Ishikawa (cell line): ENCODE measurements at regions not wholly inside any gene's neighbourhood (a gene's known extent, or its start where the extent isn't known, plus 50 kb on each side); places are given as distances from the start of the nearest gene placed in this dataset.

Experiments used
- CEBPB ChIP-seq: IDR thresholded peaks from 2 replicates; pipeline ENCODE4 v1.6.1; 2012
- CREB1 ChIP-seq: IDR thresholded peaks from 2 replicates; pipeline ENCODE4 v1.6.1; 2012; ENCODE audit warnings: low read depth
- EGR1 ChIP-seq: IDR thresholded peaks from 2 replicates; pipeline ENCODE4 v1.6.1; 2012
- EP300 ChIP-seq: IDR thresholded peaks from 2 replicates; pipeline ENCODE4 v1.6.1; 2012; ENCODE audit warnings: borderline replicate concordance
- FOXM1 ChIP-seq: IDR thresholded peaks from 2 replicates; pipeline ENCODE4 v1.6.1; 2012; ENCODE audit warnings: low read depth, borderline replicate concordance
- NFIC ChIP-seq: IDR thresholded peaks from 2 replicates; pipeline ENCODE4 v1.6.1; 2012
- RAD21 ChIP-seq: IDR thresholded peaks from 2 replicates; pipeline ENCODE4 v1.6.1; 2012; ENCODE audit warnings: low read depth
- REST ChIP-seq: IDR thresholded peaks from 2 replicates; pipeline ENCODE4 v1.6.1; 2012; ENCODE audit warnings: low read depth, mild to moderate bottlenecking
- TAF1 ChIP-seq: IDR thresholded peaks from 2 replicates; pipeline ENCODE4 v1.6.1; 2012; ENCODE audit warnings: low read depth, mild to moderate bottlenecking
- TEAD4 ChIP-seq: IDR thresholded peaks from 2 replicates; pipeline ENCODE4 v1.6.1; 2012
- USF1 ChIP-seq: IDR thresholded peaks from 2 replicates; pipeline ENCODE4 v1.6.1; 2012
- YY1 ChIP-seq: IDR thresholded peaks from 2 replicates; pipeline ENCODE4 v1.6.1; 2012; ENCODE audit warnings: low read depth
- ZBTB7A ChIP-seq: IDR thresholded peaks from 2 replicates; pipeline ENCODE4 v1.6.1; 2012; ENCODE audit warnings: low read depth

DNA sequence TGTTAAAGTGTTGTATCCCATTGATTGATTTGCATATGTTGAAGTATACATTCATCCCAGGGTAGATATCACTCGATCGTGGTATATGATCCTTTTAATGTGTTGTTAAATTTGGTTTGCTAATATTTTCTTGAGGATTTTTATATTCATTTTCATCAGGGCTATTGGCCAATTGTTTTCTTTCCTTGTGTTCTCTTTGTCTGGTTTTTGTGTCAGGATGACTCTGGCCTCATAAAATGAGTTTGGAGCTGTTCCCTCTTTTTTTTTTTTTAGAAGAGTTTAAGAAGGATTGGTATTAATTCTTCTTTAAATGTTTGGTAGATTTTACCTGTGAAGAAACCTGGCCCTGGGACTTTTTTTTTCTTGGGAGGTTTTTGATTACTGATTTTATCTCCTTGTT, 303.5 kb upstream of the RTL1 start:
- TF ChIP-seq EGR1, result no peak
- no peak for TF ChIP-seq CREB1
- TF ChIP-seq YY1, result no peak
- TF ChIP-seq RAD21, result no peak
- TF ChIP-seq TEAD4, result no peak
- no peak for TF ChIP-seq USF1
- no peak for TF ChIP-seq EP300
- no peak for TF ChIP-seq REST
- TF ChIP-seq TAF1, result no peak
- TF ChIP-seq NFIC, result no peak
- no peak for TF ChIP-seq CEBPB
- TF ChIP-seq FOXM1, result no peak
- no peak for TF ChIP-seq ZBTB7A
